ENCODE measurements at regions not wholly inside any gene's neighbourhood (a gene's known extent, or its start where the extent isn't known, plus 50 kb on each side); places are given as distances from the start of the nearest gene placed in this dataset.
"Not testable (repeated sequence)": the region's sequence is repeated elsewhere in the genome, so short reads cannot be mapped to it uniquely, and the experiment has no call there.

- H2AFZ ChIP-seq (ENCODE audit: insufficient read depth, low read depth, low read length, poor library complexity, severe bottlenecking); H3K4me3 Mint-ChIP-seq; H3K9me3 Mint-ChIP-seq; H3K4me1 Mint-ChIP-seq; H3K4me1 ChIP-seq (ENCODE audit: control insufficient read depth in 1 of 2, insufficient read depth in 2 of 2, low read length in 2 of 2); H4K20me1 ChIP-seq (ENCODE audit: insufficient read depth, low read length); H3K79me2 ChIP-seq (ENCODE audit: insufficient read depth, low read length); H3K36me3 Mint-ChIP-seq; H3K4me2 ChIP-seq (replicated peaks; ENCODE audit: extremely low read depth, low read length, poor library complexity, severe bottlenecking); intact Hi-C loops (cut with micrococcal nuclease); H3K27ac Mint-ChIP-seq; H3K9me3 ChIP-seq (replicated peaks in 1 of 2; ENCODE audit: control insufficient read depth in 1 of 2, insufficient read depth in 1 of 2, low read length in 2 of 2); H3K27ac ChIP-seq (ENCODE audit: low read depth in 1 of 2, low read length in 2 of 2); H3K27me3 ChIP-seq (ENCODE audit: control insufficient read depth in 2 of 2, insufficient read depth in 2 of 2, low read length in 2 of 2); H3K9ac ChIP-seq (ENCODE audit: insufficient read depth, low read length, poor library complexity, severe bottlenecking); H3K4me3 ChIP-seq (replicated peaks in 1 of 3; ENCODE audit: low read depth in 2 of 3, low read length in 3 of 3); H3K36me3 ChIP-seq (replicated peaks in 1 of 2; ENCODE audit: control insufficient read depth in 1 of 2, insufficient read depth in 2 of 2, low read length in 2 of 2); DNase-seq: not testable (repeated sequence)
- H3K27me3 Mint-ChIP-seq (ENCODE audit: low read depth in 3 of 3): peaks cover 6 to 11% (median 7%) of the 10 kb centered on the region in 3 donors
- no CpG with 5 or more reads among the region's 2 CpGs for WGBS (ENCODE audit: insufficient coverage)
Measured at GRCh38 chr17:16859515-16859914, 112.4 kb downstream of the TNFRSF13B start.

GRCh38 chr17:16857746-16858145 lies 114.2 kb downstream of the TNFRSF13B start:
- H3K4me1 Mint-ChIP-seq; H3K27ac Mint-ChIP-seq; intact Hi-C loops (cut with micrococcal nuclease); H3K9me3 ChIP-seq (replicated peaks in 1 of 2; ENCODE audit: control insufficient read depth in 1 of 2, insufficient read depth in 1 of 2, low read length in 2 of 2); H3K79me2 ChIP-seq (ENCODE audit: insufficient read depth, low read length); H3K4me3 Mint-ChIP-seq; H3K27me3 Mint-ChIP-seq (ENCODE audit: low read depth in 3 of 3); H3K9me3 Mint-ChIP-seq; H3K4me1 ChIP-seq (ENCODE audit: control insufficient read depth in 1 of 2, insufficient read depth in 2 of 2, low read length in 2 of 2); H3K4me3 ChIP-seq (replicated peaks in 1 of 3; ENCODE audit: low read depth in 2 of 3, low read length in 3 of 3); H3K36me3 Mint-ChIP-seq; H4K20me1 ChIP-seq (ENCODE audit: insufficient read depth, low read length); H3K9ac ChIP-seq (ENCODE audit: insufficient read depth, low read length, poor library complexity, severe bottlenecking); H3K4me2 ChIP-seq (replicated peaks; ENCODE audit: extremely low read depth, low read length, poor library complexity, severe bottlenecking); H3K36me3 ChIP-seq (replicated peaks in 1 of 2; ENCODE audit: control insufficient read depth in 1 of 2, insufficient read depth in 2 of 2, low read length in 2 of 2); H2AFZ ChIP-seq (ENCODE audit: insufficient read depth, low read depth, low read length, poor library complexity, severe bottlenecking); H3K27me3 ChIP-seq (ENCODE audit: control insufficient read depth in 2 of 2, insufficient read depth in 2 of 2, low read length in 2 of 2); DNase-seq; H3K27ac ChIP-seq (ENCODE audit: low read depth in 1 of 2, low read length in 2 of 2): not testable (repeated sequence)
- WGBS (ENCODE audit: insufficient coverage): 87% methylated on average over 6 of the region's 6 CpGs

- H3K36me3 ChIP-seq (replicated peaks in 1 of 2; ENCODE audit: control insufficient read depth in 1 of 2, insufficient read depth in 2 of 2, low read length in 2 of 2); H3K27ac ChIP-seq (ENCODE audit: low read depth in 1 of 2, low read length in 2 of 2); H3K9ac ChIP-seq (ENCODE audit: insufficient read depth, low read length, poor library complexity, severe bottlenecking); H3K4me3 Mint-ChIP-seq; H3K27ac Mint-ChIP-seq; intact Hi-C loops (cut with micrococcal nuclease); H3K36me3 Mint-ChIP-seq; H2AFZ ChIP-seq (ENCODE audit: insufficient read depth, low read depth, low read length, poor library complexity, severe bottlenecking); H3K4me1 ChIP-seq (ENCODE audit: control insufficient read depth in 1 of 2, insufficient read depth in 2 of 2, low read length in 2 of 2); H3K4me3 ChIP-seq (replicated peaks in 1 of 3; ENCODE audit: low read depth in 2 of 3, low read length in 3 of 3); H3K9me3 ChIP-seq (replicated peaks in 1 of 2; ENCODE audit: control insufficient read depth in 1 of 2, insufficient read depth in 1 of 2, low read length in 2 of 2); H3K4me2 ChIP-seq (replicated peaks; ENCODE audit: extremely low read depth, low read length, poor library complexity, severe bottlenecking); H4K20me1 ChIP-seq (ENCODE audit: insufficient read depth, low read length); H3K9me3 Mint-ChIP-seq; H3K27me3 ChIP-seq (ENCODE audit: control insufficient read depth in 2 of 2, insufficient read depth in 2 of 2, low read length in 2 of 2); H3K4me1 Mint-ChIP-seq; H3K27me3 Mint-ChIP-seq (ENCODE audit: low read depth in 3 of 3); H3K79me2 ChIP-seq (ENCODE audit: insufficient read depth, low read length); DNase-seq: not testable (repeated sequence)
- WGBS (ENCODE audit: insufficient coverage): no CpG with 5 or more reads among the region's 3 CpGs
Measured at GRCh38 chr17:16856846-16857245, 115.1 kb downstream of the TNFRSF13B start.

GRCh38 chr17:16856171-16856570 lies 115.7 kb downstream of the TNFRSF13B start:
- WGBS (ENCODE audit: insufficient coverage): 76% methylated on average over 5 of the region's 12 CpGs
- H2AFZ ChIP-seq (ENCODE audit: insufficient read depth, low read depth, low read length, poor library complexity, severe bottlenecking); H3K4me1 ChIP-seq (ENCODE audit: control insufficient read depth in 1 of 2, insufficient read depth in 2 of 2, low read length in 2 of 2); H3K4me3 Mint-ChIP-seq; DNase-seq; H3K36me3 ChIP-seq (replicated peaks in 1 of 2; ENCODE audit: control insufficient read depth in 1 of 2, insufficient read depth in 2 of 2, low read length in 2 of 2); H3K27me3 ChIP-seq (ENCODE audit: control insufficient read depth in 2 of 2, insufficient read depth in 2 of 2, low read length in 2 of 2); H3K79me2 ChIP-seq (ENCODE audit: insufficient read depth, low read length); H3K4me2 ChIP-seq (replicated peaks; ENCODE audit: extremely low read depth, low read length, poor library complexity, severe bottlenecking); H3K9me3 ChIP-seq (replicated peaks in 1 of 2; ENCODE audit: control insufficient read depth in 1 of 2, insufficient read depth in 1 of 2, low read length in 2 of 2); H3K27me3 Mint-ChIP-seq (ENCODE audit: low read depth in 3 of 3); H4K20me1 ChIP-seq (ENCODE audit: insufficient read depth, low read length); H3K27ac ChIP-seq (ENCODE audit: low read depth in 1 of 2, low read length in 2 of 2); H3K27ac Mint-ChIP-seq; H3K4me3 ChIP-seq (replicated peaks in 1 of 3; ENCODE audit: low read depth in 2 of 3, low read length in 3 of 3); H3K4me1 Mint-ChIP-seq; H3K36me3 Mint-ChIP-seq; H3K9me3 Mint-ChIP-seq; intact Hi-C loops (cut with micrococcal nuclease); H3K9ac ChIP-seq (ENCODE audit: insufficient read depth, low read length, poor library complexity, severe bottlenecking): not testable (repeated sequence)

Measured in CD14-positive monocyte (primary cell).